OCI-LY3 (cell line): ENCODE measurements at regions not wholly inside any gene's neighbourhood (a gene's known extent, or its start where the extent isn't known, plus 50 kb on each side); places are given as distances from the start of the nearest gene placed in this dataset.

ENCODE experiments used
- H2AFZ ChIP-seq: fragments of 200-600, 300-600 bp; shearing (Covaris generic); 2 replicates; pipeline ENCODE4 v1.6.0; 2014; ENCODE audit warnings: antibody characterized with exemption, low read depth, low read length
- H3K27ac ChIP-seq: fragments of 200-600, 300-600 bp; sonication (generic); 2 replicates; pipeline ENCODE4 v1.5.1; 2014; ENCODE audit warnings: mild to moderate bottlenecking, low read length, moderate library complexity, mixed read lengths
- H3K27me3 ChIP-seq: fragments of 200-600, 300-600 bp; sonication (generic); 2 replicates; pipeline ENCODE4 v1.6.1; 2014; ENCODE audit warnings: low read depth, low read length, mixed read lengths
- H3K36me3 ChIP-seq: fragments of 200-600, 300-600 bp; sonication (generic); replicated peaks from 2 replicates; pipeline ENCODE3; 2014; ENCODE audit warnings: low read depth, low read length, mixed read lengths
- H3K4me1 ChIP-seq: fragments of 300-600, 200-600 bp; sonication (generic); 2 replicates; pipeline ENCODE4 v1.6.1; 2014; ENCODE audit warnings: low read length, mixed read lengths
- H3K4me2 ChIP-seq: fragments of 200-600, 300-600 bp; sonication (generic); 2 replicates; pipeline ENCODE4 v1.6.1; 2014; ENCODE audit warnings: low read length, mixed read lengths
- H3K4me3 ChIP-seq: fragments of 300-600, 200-600 bp; sonication (generic); 2 replicates; pipeline ENCODE4 v1.5.1; 2014; ENCODE audit warnings: antibody characterized with exemption, mild to moderate bottlenecking, low read length, moderate library complexity
- H3K79me2 ChIP-seq: fragments of 300-600, 200-600 bp; shearing (Covaris generic); 2 replicates; pipeline ENCODE4 v1.6.1; 2014; ENCODE audit warnings: mild to moderate bottlenecking, low read length, mixed read lengths
- H3K9ac ChIP-seq: fragments of 300-600, 200-600 bp; shearing (Covaris generic); 2 replicates; pipeline ENCODE4 v1.6.0; 2014; ENCODE audit warnings: mild to moderate bottlenecking, low read length, moderate library complexity
- H3K9me3 ChIP-seq: fragments of 200-600, 300-600 bp; shearing (Covaris generic); 2 replicates; pipeline ENCODE4 v1.6.1; 2014; ENCODE audit warnings: low read length, mixed read lengths; ENCODE audit not compliant: insufficient read depth
- H4K20me1 ChIP-seq: fragments of 200-600, 300-600 bp; sonication (generic); 2 replicates; pipeline ENCODE4 v1.6.1; 2016; ENCODE audit warnings: low read length, mixed read lengths; ENCODE audit not compliant: insufficient read depth
- EZH2phosphoT487 ChIP-seq: fragments of 200-600 bp; shearing (Covaris generic); IDR thresholded peaks from 2 replicates; pipeline ENCODE4 v1.6.1; 2018; ENCODE audit warnings: antibody characterized with exemption, mixed run types, low read depth
- TF ChIP-seq, protein P1 (sequence below): fragments of 200-600, 300-600 bp; sonication (generic); IDR thresholded peaks from 2 replicates; pipeline ENCODE4 v1.5.1; 2014; ENCODE audit warnings: antibody characterized with exemption, low read length, low read depth

DNA sequence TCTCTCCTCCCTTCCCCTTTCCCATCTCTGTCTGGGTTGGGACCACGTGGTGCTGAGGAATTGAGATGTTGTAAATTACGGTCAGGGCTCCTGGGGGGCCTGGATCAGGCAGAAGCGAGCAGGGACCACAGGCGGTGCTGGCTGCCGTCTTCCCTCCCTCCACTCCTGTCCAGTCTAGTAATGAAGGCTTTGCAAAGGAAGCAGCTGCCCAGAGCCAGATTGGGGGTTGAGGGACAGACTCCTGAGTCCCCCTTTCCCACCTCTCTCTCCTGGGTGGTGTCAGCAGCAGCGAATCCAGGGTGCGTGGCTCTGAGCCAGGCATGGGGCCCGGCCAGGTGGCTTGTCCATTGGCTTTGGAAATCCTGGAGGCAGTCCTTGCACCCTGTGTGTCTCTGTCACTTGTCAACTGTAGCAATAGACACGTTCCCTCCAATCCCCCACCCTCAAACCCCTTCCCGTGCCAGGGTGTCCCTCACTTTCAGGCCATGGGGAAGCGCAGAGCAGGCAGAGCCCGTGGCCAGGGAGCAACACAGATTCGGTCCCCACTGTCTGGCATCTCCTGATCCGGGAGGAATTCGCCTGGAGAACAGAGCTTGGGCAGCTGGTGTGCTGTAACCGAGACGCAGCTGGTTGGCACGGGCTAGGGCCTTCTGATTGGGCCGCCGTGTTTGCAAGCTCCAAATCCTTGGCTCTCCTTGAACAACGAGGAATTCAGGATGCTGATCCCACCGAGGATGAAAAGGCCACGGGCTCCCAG, 64.8 kb upstream of the WNT4 start:
- H3K9me3 ChIP-seq: no peaks in the 10 kb centered on the region
- H3K79me2 ChIP-seq: no peaks in the 10 kb centered on the region
- H3K27me3 ChIP-seq: no peaks in the 10 kb centered on the region
- no peaks in the 10 kb centered on the region for H4K20me1 ChIP-seq
- no peaks in the 10 kb centered on the region for H3K36me3 ChIP-seq
- H3K9ac ChIP-seq: no peak overlapping the region
- H3K4me1 ChIP-seq: no peaks in the 10 kb centered on the region
- H3K4me3 ChIP-seq: no peak overlapping the region
- H3K27ac ChIP-seq: no peak overlapping the region
- H3K4me2 ChIP-seq: no peak overlapping the region
- TF ChIP-seq, protein P1, sequence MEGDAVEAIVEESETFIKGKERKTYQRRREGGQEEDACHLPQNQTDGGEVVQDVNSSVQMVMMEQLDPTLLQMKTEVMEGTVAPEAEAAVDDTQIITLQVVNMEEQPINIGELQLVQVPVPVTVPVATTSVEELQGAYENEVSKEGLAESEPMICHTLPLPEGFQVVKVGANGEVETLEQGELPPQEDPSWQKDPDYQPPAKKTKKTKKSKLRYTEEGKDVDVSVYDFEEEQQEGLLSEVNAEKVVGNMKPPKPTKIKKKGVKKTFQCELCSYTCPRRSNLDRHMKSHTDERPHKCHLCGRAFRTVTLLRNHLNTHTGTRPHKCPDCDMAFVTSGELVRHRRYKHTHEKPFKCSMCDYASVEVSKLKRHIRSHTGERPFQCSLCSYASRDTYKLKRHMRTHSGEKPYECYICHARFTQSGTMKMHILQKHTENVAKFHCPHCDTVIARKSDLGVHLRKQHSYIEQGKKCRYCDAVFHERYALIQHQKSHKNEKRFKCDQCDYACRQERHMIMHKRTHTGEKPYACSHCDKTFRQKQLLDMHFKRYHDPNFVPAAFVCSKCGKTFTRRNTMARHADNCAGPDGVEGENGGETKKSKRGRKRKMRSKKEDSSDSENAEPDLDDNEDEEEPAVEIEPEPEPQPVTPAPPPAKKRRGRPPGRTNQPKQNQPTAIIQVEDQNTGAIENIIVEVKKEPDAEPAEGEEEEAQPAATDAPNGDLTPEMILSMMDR: no peak
- TF ChIP-seq EZH2phosphoT487: no peak
- no peak overlapping the region for H2AFZ ChIP-seq

DNA sequence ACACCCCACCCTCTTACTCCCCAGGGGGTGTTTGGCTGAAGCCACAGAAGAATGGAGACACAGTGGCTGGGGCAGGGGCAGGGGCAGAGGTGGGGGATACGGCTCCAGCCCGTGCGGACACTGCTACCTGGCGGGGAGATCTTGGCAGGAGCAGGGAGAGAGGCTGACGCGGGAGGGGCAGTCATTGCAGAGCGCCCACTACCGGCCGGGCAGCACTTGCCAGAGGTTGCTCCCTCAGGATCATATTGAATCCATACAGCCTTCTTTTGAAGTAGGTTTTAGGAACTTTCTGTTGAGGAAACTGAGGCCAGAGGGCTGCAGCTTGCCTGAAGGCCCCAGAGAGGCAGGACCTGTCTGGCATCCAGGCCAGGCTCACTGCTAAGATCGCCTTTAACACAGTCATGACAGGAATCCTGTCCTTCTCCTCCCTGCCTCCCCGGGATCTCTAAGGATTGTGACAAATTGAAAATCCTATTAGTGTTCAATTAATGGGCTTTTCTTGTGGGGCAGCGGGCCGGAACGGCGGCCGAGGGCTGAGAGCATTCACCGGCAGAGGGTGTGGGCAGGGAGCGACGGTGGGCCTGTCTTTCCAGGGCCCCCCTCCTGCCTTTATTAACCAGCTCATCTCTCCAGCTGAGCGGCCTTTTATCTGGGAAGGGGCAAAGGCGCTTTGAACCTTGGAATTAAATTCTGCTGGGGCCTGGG, 65.5 kb upstream of the WNT4 start:
- Histone ChIP-seq H2AFZ (no peak overlapping the region), H3K9me3 (no peaks in the 10 kb centered on the region), H3K9ac (no peak overlapping the region), H3K79me2 (no peaks in the 10 kb centered on the region), H4K20me1 (no peaks in the 10 kb centered on the region), H3K4me3 (no peak overlapping the region), H3K4me1 (no peaks in the 10 kb centered on the region), H3K27me3 (no peaks in the 10 kb centered on the region), H3K27ac (no peak overlapping the region), H3K36me3 (no peaks in the 10 kb centered on the region), H3K4me2 (no peak overlapping the region)
- TF ChIP-seq EZH2phosphoT487: no peak
- TF ChIP-seq, protein P1: no peak

DNA sequence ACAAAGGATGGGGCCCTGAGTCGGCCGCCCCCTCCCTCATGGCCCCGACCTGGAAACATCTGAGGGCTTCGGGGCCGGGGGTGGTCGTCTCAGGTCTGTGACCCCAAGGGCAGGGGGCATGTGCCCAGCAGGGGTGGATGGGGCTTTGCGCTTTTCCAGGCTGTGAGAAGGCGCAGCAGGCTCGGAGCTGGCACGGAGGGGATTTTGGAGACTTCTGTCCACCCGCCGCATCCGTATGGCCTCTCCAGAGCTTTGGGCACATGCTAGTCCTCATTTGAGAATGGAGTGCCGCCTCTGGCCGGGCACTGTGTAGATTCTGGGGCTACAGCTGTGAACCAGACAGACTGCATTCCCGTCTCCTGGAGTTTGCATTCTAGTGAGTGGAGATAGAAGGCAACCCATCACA, 66.1 kb upstream of the WNT4 start:
- no peaks in the 10 kb centered on the region for H3K4me1 ChIP-seq
- H3K4me3 ChIP-seq: no peak overlapping the region
- no peaks in the 10 kb centered on the region for H4K20me1 ChIP-seq
- no peaks in the 10 kb centered on the region for H3K27me3 ChIP-seq
- no peak overlapping the region for H2AFZ ChIP-seq
- no peak for TF ChIP-seq EZH2phosphoT487
- TF ChIP-seq, protein P1: no peak
- no peaks in the 10 kb centered on the region for H3K9me3 ChIP-seq
- H3K9ac ChIP-seq: no peak overlapping the region
- H3K79me2 ChIP-seq: no peaks in the 10 kb centered on the region
- H3K4me2 ChIP-seq: no peak overlapping the region
- H3K27ac ChIP-seq: no peak overlapping the region
- H3K36me3 ChIP-seq: no peaks in the 10 kb centered on the region

DNA sequence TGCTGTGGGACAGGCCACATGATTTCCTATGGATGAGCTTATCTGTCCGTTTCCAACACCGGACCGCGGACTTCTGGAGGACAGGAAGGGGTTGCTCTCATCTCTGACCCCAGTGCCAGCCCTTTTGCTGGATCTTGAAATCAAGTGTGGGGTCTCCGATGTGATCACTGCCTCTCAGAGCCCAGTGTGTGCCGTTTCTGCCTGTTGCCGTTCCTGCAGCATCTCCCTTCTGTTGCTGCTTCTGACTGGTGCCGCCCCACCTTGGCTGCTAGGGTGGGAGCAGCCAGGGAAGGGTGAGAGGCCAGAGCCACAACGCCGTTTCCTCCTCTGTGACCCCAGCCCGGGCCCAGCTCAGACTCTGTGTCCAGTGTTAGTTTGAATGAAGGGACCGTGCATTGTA, 67.3 kb upstream of the WNT4 start:
- no peaks in the 10 kb centered on the region for H4K20me1 ChIP-seq
- H3K27me3 ChIP-seq: no peaks in the 10 kb centered on the region
- H3K27ac ChIP-seq: no peak overlapping the region
- H3K9ac ChIP-seq: no peak overlapping the region
- no peaks in the 10 kb centered on the region for H3K79me2 ChIP-seq
- H3K4me2 ChIP-seq: no peak overlapping the region
- H3K36me3 ChIP-seq: no peaks in the 10 kb centered on the region
- no peak overlapping the region for H3K4me3 ChIP-seq
- H3K9me3 ChIP-seq: no peaks in the 10 kb centered on the region
- H3K4me1 ChIP-seq: peaks cover 7% of the 10 kb centered on the region
- H2AFZ ChIP-seq: no peak overlapping the region
- TF ChIP-seq, protein P1: no peak
- no peak for TF ChIP-seq EZH2phosphoT487
